SIG-M5 treated with dmso at 0.1 percent for 504 hours (cell line): ENCODE measurements at regions not wholly inside any gene's neighbourhood (a gene's known extent, or its start where the extent isn't known, plus 50 kb on each side); places are given as distances from the start of the nearest gene placed in this dataset.
"Not testable (repeated sequence)": the region's sequence is repeated elsewhere in the genome, so short reads cannot be mapped to it uniquely, and the experiment has no call there.

Experiments
- DNase-seq: peaks from one replicate; lab custom pipeline; 2025; ENCODE audit not compliant: unreplicated experiment; lab: John Stamatoyannopoulos, UW

DNA sequence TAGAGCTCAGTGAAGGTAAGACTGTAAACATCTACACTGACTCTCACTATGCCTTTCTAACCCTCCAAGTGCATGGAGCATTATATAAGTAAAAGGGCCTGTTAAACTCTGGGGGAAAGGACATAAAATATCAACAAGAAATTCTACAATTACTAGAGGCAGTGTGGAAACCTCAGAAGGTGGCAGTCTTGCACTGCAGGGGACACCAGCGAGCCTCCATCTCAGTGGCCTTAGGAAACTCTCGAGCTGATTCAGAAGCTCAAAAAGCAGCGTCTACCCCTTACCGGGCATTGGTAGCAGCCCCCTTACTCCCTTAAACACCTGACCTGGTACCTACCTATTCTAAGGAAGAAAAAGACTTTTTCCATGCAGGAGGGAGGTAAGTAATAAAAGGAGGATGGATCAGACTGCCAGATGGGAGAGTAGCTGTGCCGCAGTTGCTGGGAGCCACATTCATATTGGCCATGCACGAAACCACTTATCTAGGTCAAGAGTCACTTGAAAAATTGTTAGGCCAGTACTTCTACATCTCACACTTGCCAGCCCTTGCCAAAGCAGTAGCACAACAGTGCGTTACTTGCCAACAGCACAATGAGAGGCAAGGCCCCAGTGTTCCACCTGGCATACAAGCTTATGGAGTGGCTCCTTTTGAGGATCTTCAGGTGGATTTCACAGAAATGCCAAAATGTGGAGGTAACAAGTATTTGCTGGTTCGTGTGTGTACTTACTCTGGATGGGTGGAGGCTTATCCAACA is 258.8 kb upstream of the PRKX start:
- not testable (repeated sequence) for DNase-seq

- DNase-seq = no peak
Measured at GRCh38 chrX:3968749-3969148, 255.3 kb upstream of the PRKX start.

- DNase-seq = no peak
Measured at GRCh38 chrX:3963980-3964379, 250.5 kb upstream of the PRKX start.

DNA sequence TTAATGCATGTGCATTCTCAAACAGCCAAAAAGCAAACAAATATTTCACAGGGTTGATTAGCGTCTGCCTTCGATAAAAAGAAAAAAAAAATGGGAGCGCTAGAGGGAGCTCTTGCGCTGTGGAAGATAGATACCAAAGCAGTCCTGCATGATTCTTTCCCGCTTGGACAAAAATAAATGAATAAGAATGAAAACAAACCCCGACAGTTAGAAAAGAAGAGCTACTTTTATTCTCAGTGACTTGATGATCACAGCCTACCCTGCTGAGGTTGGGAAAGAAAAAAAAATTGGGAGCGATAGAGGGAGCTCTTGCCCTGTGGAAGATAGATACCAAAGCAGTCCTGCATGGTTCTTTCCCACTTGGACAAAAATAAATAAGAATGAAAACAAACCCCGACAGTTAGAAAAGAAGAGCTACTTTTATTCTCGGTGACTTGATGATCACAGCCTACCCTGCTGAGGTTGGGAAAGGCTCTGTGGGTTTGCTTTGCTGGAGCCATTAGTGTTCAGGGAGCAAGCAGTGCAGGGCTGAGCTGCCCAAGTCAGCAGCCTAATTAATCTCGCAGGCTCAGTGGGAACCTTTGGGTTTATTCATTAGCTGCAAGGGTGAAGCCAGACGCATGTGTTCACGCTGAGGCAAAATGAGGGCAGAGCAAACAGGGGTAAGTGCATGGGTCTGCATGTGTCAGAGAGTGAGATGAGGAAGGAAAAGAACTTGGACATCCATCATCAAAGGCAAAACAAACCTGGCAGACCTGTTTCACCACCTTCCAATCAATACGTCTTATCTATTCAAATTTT is 249.3 kb upstream of the PRKX start:
- peak; percentile 0 for DNase-seq

DNA sequence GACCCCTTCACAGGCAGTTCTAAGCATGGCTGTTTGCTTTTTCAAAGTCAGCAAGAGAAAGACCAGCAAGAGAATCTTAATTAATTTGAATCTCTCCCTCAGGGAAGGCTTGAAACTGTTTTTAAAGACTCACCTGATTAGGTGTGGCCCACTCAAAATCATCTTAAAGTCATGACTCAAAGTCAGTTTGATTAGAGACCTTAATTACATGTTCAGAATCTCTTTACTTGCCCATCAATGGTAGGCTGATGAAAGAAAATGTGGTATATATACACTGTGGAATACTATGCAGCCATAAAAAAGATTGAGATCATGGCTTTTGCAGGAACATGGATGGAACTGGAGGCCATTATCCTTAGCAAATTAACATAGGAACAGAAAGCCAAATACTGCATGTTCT is 247.5 kb upstream of the PRKX start:
- no peak for DNase-seq

DNA sequence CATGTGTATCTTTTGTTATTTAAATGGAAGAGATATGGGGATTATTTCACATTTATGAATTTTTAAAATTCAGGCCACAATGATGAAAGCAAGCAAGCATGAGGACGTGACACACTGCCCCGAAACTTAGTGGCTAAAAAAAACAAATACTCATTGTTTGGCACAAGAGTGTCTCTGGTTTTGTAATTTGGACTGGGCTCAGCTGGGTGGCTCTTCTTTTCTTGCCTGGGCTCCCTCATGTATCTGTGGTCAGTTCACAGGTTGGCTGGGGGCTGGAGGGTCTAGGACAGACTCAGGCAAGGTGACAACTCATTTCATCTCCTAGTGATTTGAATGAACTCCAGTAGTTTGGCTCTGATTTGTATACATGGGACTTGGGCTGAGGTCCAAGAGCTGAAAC is 238.4 kb upstream of the PRKX start:
- DNase-seq = no peak

DNA sequence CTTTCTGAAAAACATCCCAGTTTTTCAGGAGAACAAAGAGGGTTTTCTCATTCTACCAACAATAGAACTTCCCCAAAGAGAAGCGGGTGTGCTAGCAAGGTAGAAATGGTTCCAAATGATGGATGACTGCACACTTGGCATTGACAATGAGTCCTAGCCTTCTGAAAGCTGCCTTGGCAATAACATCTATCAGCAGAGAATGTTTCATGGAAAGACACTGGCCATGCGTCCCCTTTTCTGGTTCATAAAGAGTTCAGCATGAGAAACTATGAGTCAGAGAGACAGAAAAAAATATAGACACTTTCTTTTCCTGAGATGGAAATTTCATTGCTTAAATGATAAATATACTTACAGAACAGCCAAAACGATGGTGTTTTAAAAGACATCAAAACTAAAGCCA is 236.9 kb upstream of the PRKX start:
- DNase-seq = no peak

GRCh38 chrX:3943965-3944364 is 230.5 kb upstream of the PRKX start:
- no peak for DNase-seq

DNA sequence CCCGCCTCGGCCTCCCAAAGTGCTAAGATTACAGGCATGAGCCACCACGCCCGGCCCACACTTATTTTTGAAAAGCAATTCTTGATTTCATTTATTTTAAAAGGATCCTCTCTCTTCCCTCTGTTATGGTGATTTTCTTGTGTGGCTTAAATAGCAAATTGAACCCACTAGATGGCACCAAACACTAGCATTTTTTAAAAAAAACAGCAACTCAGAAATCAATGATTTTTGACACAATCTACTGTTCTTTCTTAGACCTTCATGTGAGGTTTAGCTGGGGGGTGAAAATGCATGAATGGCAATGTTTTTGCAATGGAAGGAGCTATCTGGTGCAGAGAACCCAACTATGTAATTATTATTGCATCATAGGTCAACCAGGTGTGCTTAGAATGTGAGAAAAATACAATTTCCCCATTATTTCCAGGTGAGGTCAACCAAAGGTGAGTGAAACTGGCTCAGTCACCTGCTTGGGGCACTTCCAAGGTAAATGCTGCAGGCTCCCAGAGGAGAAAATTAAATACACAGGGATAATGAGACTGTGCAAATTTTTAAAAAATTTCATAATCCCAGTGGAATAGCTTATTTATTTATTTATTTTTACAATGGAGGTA is 226.7 kb upstream of the PRKX start:
- peak; percentile 29 for DNase-seq

GRCh38 chrX:3938587-3938986 is 225.1 kb upstream of the PRKX start:
- no peak for DNase-seq

DNA sequence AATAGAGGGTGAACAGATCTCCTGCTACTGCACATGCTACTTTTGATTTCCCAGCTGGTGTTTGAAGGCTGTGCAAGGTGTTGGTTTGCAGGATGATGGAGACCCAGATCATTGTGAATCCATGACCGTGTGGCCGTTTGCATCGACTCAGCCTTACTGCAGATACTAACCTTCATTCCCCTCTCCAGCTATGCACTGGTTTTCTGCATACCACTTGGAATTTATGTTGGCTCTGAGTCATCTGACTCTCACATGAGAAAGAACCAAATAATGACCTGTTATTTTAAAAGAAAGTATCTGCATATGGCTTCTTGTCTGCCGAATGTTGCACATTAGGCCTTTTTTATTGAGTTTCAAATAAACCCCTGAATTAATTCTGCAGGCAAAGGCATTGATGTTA is 221.7 kb upstream of the PRKX start:
- DNase-seq = not testable (repeated sequence)

DNA sequence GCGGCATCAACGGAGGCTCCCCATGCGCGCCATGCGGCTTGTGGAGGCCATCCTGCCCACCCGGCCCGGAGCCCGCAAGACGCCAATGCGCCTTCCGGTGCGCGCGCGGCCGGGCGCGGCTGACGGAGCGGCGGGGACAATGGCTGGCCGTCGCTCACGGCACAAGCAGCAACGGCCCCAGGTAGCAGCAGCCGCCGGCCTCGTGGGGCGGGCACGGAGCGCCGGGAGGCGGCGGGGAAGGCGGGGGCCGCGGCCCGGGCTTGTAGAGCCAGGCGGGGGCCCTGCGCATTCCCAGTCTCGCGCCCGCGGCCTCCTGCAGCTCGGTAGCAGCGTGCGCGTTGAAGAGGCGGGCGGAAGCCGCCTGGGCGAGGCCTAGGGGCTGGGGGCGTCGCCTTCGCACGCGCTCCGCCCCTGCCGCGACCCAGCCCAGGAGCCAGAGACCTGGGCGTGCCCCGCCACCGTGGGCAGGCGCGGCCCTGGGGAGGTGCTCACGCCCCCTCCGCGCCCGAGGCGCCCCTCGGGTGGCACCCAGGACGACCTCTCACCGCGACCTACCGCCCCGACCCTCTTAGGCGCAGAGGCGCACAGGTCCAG is 207.1 kb upstream of the PRKX start:
- not testable (repeated sequence) for DNase-seq

GRCh38 chrX:3919668-3920423 is 206.4 kb upstream of the PRKX start:
- DNase-seq = not testable (repeated sequence)

- DNase-seq = not testable (repeated sequence)
Measured at GRCh38 chrX:3914813-3915212, 201.4 kb upstream of the PRKX start.

DNA sequence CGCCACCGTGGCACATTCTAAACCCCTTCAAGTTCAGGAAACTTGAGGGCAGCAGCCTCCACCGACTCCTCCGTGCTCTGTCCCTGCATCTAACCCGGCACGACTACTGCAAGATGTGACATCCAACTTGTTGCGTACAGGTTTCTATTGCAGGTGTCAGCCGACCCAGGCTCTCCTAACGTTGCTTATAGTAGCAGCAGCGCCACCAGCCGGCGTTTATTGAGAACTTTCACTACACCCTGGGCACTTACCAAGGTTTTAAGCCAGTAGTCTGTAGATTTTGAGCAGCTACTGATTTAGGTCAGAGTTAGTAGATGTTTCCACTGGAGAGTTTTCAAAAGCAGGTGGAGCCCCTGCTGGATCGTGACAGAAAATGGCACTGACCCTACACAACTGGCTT is 200.6 kb upstream of the PRKX start:
- DNase-seq = not testable (repeated sequence)

- DNase-seq = not testable (repeated sequence)
Measured at GRCh38 chrX:3911012-3911411, 197.6 kb upstream of the PRKX start.

GRCh38 chrX:3910611-3911010 is 197.2 kb upstream of the PRKX start:
- not testable (repeated sequence) for DNase-seq

- not testable (repeated sequence) for DNase-seq
Measured at GRCh38 chrX:3905522-3906258, 192.2 kb upstream of the PRKX start.

DNA sequence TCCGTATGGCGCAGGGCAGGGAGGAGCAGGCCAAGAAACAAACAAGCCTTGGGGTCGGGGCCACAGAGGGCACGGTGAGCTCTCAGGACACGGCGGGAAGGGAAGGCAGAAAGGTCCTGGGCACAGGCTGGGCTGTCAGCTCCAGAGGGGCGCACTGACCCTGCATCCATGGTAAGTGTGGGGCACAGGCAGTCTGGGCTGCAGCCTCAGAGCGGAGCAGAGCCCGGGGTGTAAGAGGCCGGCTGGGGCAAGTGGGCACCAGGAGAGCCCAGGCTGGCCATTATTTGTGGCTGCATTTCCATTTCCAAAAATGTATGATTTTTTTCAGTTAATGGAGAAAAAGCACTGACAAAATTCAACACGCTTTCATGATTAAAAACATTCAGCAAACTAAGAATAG is 188.8 kb upstream of the PRKX start:
- DNase-seq = not testable (repeated sequence)

- not testable (repeated sequence) for DNase-seq
Measured at GRCh38 chrX:3896755-3897154, 183.3 kb upstream of the PRKX start.
